Activated CD4-positive, alpha-beta memory T cell treated with anti-CD3 and anti-CD28 coated beads, Interleukin-2, amount 10 ng/mL, durations not matched to agents 7 days and 5 days (primary cell): ENCODE measurements at regions not wholly inside any gene's neighbourhood (a gene's known extent, or its start where the extent isn't known, plus 50 kb on each side); places are given as distances from the start of the nearest gene placed in this dataset.
"Not testable (repeated sequence)": the region's sequence is repeated elsewhere in the genome, so short reads cannot be mapped to it uniquely, and the experiment has no call there.

ENCODE experiments used
- CTCF ChIA-PET: fragments of 350-600 bp; sonication (Branson Sonifier 250); formaldehyde crosslinking; loops from one replicate; lab custom pipeline; 2021; ENCODE audit warnings: antibody characterized with exemption, inconsistent platforms; lab: Charles Lee
- POLR2A ChIA-PET: fragments of 350-600 bp; sonication (Branson Sonifier 250); formaldehyde crosslinking; loops from one replicate; lab custom pipeline; 2021; ENCODE audit warnings: antibody characterized with exemption; lab: Charles Lee
- DNase-seq: peaks from one replicate; pipeline ENCODE4 v3.0.0-alpha.2; 2020
- H3K27ac Mint-ChIP-seq: one replicate; pipeline ENCODE4 v1.8.0; 2021; ENCODE audit warnings: mild to moderate bottlenecking, mixed read lengths
- H3K27me3 Mint-ChIP-seq: one replicate; pipeline ENCODE4 v1.8.0; 2021; ENCODE audit warnings: mixed read lengths
- H3K36me3 Mint-ChIP-seq: one replicate; pipeline ENCODE4 v1.8.0; 2021; ENCODE audit warnings: low read depth, mixed read lengths
- H3K4me1 Mint-ChIP-seq: one replicate; pipeline ENCODE4 v1.8.0; 2021; ENCODE audit warnings: mixed read lengths
- H3K4me3 Mint-ChIP-seq: one replicate; pipeline ENCODE4 v1.8.0; 2021; ENCODE audit warnings: mild to moderate bottlenecking, mixed read lengths
- H3K9me3 Mint-ChIP-seq: one replicate; pipeline ENCODE4 v1.8.0; 2021; ENCODE audit warnings: mixed read lengths

- ChIA-PET POLR2A (no interaction called here), CTCF (no interaction called here)
- no peaks in the 10 kb centered on the region for H3K9me3 Mint-ChIP-seq
- H3K4me1 Mint-ChIP-seq, result no peaks in the 10 kb centered on the region
- no peak for DNase-seq
- H3K27ac Mint-ChIP-seq, result no peak overlapping the region
- H3K27me3 Mint-ChIP-seq, result peaks cover 7% of the 10 kb centered on the region
- no peaks in the 10 kb centered on the region for H3K36me3 Mint-ChIP-seq
- H3K4me3 Mint-ChIP-seq, result no peak overlapping the region
These were observed 100.2 kb upstream of the CXCL13 start for GRCh38 chr4:77505275-77505957.

- DNase-seq, result no peak
- H3K27me3 Mint-ChIP-seq, result peaks cover 7% of the 10 kb centered on the region
- POLR2A ChIA-PET, result no interaction called here
These were observed 99.7 kb upstream of the CXCL13 start for GRCh38 chr4:77505958-77506319.

GRCh38 chr4:77510367-77510766, 95.3 kb upstream of the CXCL13 start:
- Mint-ChIP-seq H3K4me3 (no peak overlapping the region), H3K9me3 (no peaks in the 10 kb centered on the region), H3K36me3 (no peaks in the 10 kb centered on the region), H3K4me1 (no peaks in the 10 kb centered on the region), H3K27ac (no peak overlapping the region), H3K27me3 (no peaks in the 10 kb centered on the region)
- POLR2A ChIA-PET, result no interaction called here
- CTCF ChIA-PET, result no interaction called here
- no peak for DNase-seq

More at GRCh38 chr4:77505958-77506319, 99.7 kb upstream of the CXCL13 start:
- H3K9me3 Mint-ChIP-seq, result no peaks in the 10 kb centered on the region
- no peaks in the 10 kb centered on the region for H3K36me3 Mint-ChIP-seq
- H3K4me1 Mint-ChIP-seq, result no peaks in the 10 kb centered on the region
- no peak overlapping the region for H3K4me3 Mint-ChIP-seq
- CTCF ChIA-PET, result no interaction called here
- H3K27ac Mint-ChIP-seq, result no peak overlapping the region

- no peaks in the 10 kb centered on the region for H3K4me1 Mint-ChIP-seq
- H3K27ac Mint-ChIP-seq, result no peak overlapping the region
- POLR2A ChIA-PET, result no interaction called here
- H3K9me3 Mint-ChIP-seq, result no peaks in the 10 kb centered on the region
- CTCF ChIA-PET, result no interaction called here
- H3K27me3 Mint-ChIP-seq, result peaks cover 17% of the 10 kb centered on the region
- no peaks in the 10 kb centered on the region for H3K36me3 Mint-ChIP-seq
- DNase-seq, result no peak
- no peak overlapping the region for H3K4me3 Mint-ChIP-seq
These were observed 80.1 kb upstream of the CXCL13 start for GRCh38 chr4:77525538-77525937.

GRCh38 chr4:77527900-77528299, 77.7 kb upstream of the CXCL13 start:
- H3K4me3 Mint-ChIP-seq, H3K27ac Mint-ChIP-seq, DNase-seq, H3K36me3 Mint-ChIP-seq, H3K9me3 Mint-ChIP-seq, H3K4me1 Mint-ChIP-seq, POLR2A ChIA-PET, CTCF ChIA-PET: not testable (repeated sequence)
- peaks cover 15% of the 10 kb centered on the region for H3K27me3 Mint-ChIP-seq

- Mint-ChIP-seq H3K4me3 (no peak overlapping the region), H3K9me3 (no peaks in the 10 kb centered on the region), H3K4me1 (peaks cover 4% of the 10 kb centered on the region), H3K36me3 (peaks cover 3% of the 10 kb centered on the region), H3K27ac (no peak overlapping the region), H3K27me3 (peaks cover 27% of the 10 kb centered on the region)
- ChIA-PET CTCF (interaction anchor here (0.8 to 1.0 kb wide), 2 partner anchors 63 to 66 kb away, joined by 3 read pairs; no protein-coding TSS in a partner anchor), POLR2A (no interaction called here)
- DNase-seq, result no peak
These were observed 67.5 kb upstream of the CXCL13 start for GRCh38 chr4:77538144-77538543.

GRCh38 chr4:77538574-77539157, 67.0 kb upstream of the CXCL13 start:
- ChIA-PET POLR2A (no interaction called here), CTCF (interaction anchor here (0.6 to 1.0 kb wide), 2 partner anchors 63 to 269 kb away, joined by 3 read pairs; no protein-coding TSS in a partner anchor)
- peaks cover 3% of the 10 kb centered on the region for H3K36me3 Mint-ChIP-seq
- peaks cover 4% of the 10 kb centered on the region for H3K4me1 Mint-ChIP-seq
- no peak for DNase-seq
- H3K4me3 Mint-ChIP-seq, result no peak overlapping the region
- H3K27ac Mint-ChIP-seq, result no peak overlapping the region
- no peaks in the 10 kb centered on the region for H3K9me3 Mint-ChIP-seq
- H3K27me3 Mint-ChIP-seq, result peaks cover 29% of the 10 kb centered on the region
